PFSK-1 (cell line): ENCODE measurements at regions not wholly inside any gene's neighbourhood (a gene's known extent, or its start where the extent isn't known, plus 50 kb on each side); places are given as distances from the start of the nearest gene placed in this dataset.

Experiments
- POLR2AphosphoS5 ChIP-seq: IDR thresholded peaks from 2 replicates; pipeline ENCODE4 v1.6.1; 2012; ENCODE audit warnings: low read depth, mild to moderate bottlenecking, control low read depth, low read length, moderate library complexity
- SIN3A ChIP-seq: IDR thresholded peaks from 2 replicates; pipeline ENCODE4 v1.6.1; 2012; ENCODE audit warnings: mild to moderate bottlenecking, low read length, moderate library complexity, borderline replicate concordance; ENCODE audit not compliant: insufficient read depth
- TAF1 ChIP-seq: IDR thresholded peaks from 2 replicates; pipeline ENCODE4 v1.6.1; 2012; ENCODE audit warnings: low read length, control low read depth, borderline replicate concordance; ENCODE audit not compliant: insufficient read depth

GRCh38 chr9:2337627-2338026, 284.0 kb upstream of the VLDLR start:
- TF ChIP-seq SIN3A (no peak), POLR2AphosphoS5 (no peak), TAF1 (no peak)
